ENCODE measurements at regions not wholly inside any gene's neighbourhood (a gene's known extent, or its start where the extent isn't known, plus 50 kb on each side); places are given as distances from the start of the nearest gene placed in this dataset.

DNA sequence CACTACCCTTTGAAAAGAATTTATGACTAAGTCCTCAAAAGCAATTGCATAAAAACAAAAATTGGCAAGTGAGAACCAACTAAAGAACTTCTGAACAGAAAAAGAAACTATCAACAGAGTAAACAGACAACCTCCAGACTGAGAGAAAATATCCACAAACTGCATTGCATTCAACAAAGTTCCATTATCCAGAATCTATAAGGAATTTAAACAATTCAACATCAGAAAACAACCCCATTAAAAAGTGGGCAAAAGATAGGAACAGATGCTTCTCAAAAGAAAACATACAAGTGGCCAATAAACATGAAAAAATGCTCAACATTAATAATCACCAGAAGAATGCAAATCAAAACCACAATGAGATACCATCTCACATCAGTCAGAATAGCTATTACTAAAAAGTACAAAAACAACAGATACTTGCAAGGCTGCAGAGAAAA is 130.2 kb downstream of the GASK1B start:
- TF ChIP-seq, protein P1, sequence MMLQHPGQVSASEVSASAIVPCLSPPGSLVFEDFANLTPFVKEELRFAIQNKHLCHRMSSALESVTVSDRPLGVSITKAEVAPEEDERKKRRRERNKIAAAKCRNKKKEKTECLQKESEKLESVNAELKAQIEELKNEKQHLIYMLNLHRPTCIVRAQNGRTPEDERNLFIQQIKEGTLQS (IDR thresholded peaks at IDR 0.05), result no peak
- no peak for TF ChIP-seq CTCF (IDR thresholded peaks at IDR 0.05; ENCODE audit: low read depth, low read length, missing input control)
- no peak for TF ChIP-seq HNF4A (conservative IDR thresholded peaks at IDR 0.05)
- TF ChIP-seq REST (IDR thresholded peaks at IDR 0.05), result no peak
- no peak for TF ChIP-seq RAD21 (IDR thresholded peaks at IDR 0.05)
- no peak for TF ChIP-seq SP1 (IDR thresholded peaks at IDR 0.05)
